HG02852 (cell line): ENCODE measurements at regions not wholly inside any gene's neighbourhood (a gene's known extent, or its start where the extent isn't known, plus 50 kb on each side); places are given as distances from the start of the nearest gene placed in this dataset.
"Not testable (repeated sequence)": the region's sequence is repeated elsewhere in the genome, so short reads cannot be mapped to it uniquely, and the experiment has no call there.

Experiments used
- ATAC-seq: cut with Tn5 transposase; IDR thresholded peaks from one replicate; pipeline ENCODE4 v1.9.1; 2021; ENCODE audit warnings: mild to moderate bottlenecking, moderate library complexity; ENCODE audit not compliant: unreplicated experiment

- no peak for ATAC-seq
Observed at GRCh38 chr10:118870467-118871243, 115.9 kb upstream of the CACUL1 start.

DNA sequence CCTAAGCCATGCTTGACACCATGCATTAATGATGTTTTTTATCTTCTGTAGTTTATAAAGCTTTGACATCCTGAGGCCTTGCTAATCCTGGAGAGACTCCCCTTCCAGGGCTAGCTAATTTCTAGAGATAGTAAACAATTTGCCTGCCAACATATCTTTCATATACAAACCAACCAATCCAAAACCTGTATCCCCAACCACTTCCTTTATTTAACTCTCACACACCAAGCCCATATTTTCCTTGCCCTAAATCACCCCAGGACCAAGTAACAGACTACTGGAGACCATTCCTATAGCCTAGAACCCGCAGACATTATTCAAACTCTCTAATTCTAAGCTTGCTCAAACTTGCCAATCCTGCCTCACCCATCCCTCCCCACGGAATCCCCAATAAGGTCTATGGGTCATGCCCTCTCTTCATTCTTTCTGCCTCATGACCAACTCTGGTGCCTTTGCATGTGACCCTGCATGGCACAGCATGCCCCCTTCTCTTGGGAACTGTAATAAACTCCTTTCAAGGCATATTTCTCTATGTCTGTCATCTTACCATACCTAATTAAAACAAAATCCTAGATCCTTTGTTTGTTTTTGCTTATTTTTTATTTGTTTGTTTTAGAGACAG lies 116.6 kb upstream of the CACUL1 start:
- no peak for ATAC-seq

DNA sequence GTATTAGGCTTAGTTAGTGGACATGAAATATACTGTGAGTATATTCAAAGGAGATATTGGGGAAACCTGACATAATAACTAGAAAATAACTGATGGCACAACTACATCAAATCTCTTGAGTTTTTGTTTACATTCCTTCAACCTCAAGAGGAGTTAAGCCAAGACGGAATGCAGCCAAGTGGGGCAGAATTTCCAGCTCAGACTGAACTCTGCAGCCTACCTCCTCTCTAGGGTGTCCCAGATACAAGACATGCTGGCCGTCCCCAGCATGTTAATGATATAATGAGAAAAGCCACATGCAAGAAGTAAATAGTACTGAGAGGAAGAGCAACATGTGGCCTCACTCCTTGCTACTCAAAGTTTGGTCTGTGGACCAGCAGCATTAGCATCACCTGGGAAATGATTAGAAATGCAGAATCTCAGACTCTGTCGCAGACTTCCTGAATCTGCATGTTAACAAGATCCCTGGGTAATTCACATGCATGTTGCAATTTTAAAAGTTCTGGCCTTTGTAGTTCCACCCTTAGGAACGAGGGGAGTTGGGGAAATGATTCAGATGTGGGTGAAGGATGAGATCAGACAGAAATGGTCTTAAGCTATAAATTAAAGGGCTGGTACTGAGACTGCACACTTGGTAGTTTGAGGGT lies 118.4 kb upstream of the CACUL1 start:
- ATAC-seq = no peak

DNA sequence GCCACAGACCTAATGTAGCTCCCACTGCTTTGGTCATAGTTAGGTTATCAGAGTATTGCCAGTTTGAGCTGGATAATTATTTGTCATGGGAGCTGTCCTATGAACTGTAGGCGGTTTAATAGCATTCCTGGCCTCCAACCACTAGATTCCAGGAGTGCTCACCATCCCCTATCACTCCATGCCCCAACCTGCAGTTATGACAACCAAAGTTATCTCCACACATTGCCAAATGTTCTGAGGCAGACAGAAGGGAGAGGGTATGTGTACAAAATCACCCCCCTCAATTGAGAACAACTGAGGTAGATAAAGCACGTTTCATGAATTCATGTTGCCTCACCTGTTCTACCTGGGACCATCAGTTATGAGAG lies 119.0 kb upstream of the CACUL1 start:
- ATAC-seq = no peak

DNA sequence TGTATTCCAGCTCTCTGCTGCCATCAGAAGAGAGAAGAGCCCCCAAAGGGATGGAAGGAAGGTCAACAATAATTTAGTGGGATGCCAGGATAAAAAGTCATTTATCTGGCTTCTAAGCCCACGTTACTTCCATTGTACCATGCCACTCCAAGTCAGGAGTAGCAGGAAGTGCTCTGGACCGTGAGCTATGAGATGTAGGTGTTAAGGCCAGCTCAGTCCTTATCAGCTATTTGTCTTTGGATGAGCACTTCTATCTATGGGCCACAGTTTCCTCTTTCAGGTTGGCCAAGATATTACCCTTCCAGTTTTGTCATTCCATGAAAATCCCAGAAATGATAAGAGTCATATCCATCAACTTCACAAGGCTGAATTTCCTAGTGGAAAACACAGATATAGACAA lies 119.4 kb upstream of the CACUL1 start:
- no peak for ATAC-seq

DNA sequence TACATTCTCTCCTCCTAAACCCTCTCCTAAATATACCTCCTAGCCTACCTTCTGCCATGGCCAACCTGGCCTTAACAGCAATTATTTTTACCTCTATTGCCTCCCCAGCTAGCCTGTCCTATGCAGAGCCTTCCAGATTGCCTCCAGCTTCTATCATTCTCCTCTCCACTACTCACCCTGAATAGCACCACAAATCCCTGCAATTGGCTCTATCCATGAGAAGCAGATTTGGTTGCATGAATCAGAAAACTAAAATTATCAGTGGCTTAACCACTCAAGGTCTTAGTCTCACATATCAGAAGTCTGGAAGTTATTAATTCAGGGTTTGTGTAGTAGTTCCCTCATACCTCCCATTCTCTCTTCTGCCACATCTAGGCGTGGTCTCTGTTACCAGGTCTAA lies 120.3 kb upstream of the CACUL1 start:
- ATAC-seq = no peak

DNA sequence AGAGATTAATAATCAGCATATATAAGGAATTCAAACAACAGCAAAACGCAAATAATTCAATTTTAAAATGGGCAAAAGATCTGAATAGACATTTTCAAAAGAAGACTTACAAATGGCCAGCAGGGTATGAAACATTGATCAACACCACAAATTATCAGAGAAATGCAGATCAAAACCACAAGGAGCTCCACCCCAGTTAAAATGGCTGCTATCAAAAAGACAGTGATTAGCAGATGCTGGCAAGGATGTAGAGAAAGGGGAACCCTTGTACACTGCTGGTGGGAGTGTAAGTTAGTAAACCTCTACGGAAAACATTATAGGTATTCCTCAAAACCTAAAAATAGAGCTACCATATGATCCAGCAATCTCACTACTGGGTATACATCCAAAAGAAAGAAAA lies 128.0 kb upstream of the CACUL1 start:
- no peak for ATAC-seq

DNA sequence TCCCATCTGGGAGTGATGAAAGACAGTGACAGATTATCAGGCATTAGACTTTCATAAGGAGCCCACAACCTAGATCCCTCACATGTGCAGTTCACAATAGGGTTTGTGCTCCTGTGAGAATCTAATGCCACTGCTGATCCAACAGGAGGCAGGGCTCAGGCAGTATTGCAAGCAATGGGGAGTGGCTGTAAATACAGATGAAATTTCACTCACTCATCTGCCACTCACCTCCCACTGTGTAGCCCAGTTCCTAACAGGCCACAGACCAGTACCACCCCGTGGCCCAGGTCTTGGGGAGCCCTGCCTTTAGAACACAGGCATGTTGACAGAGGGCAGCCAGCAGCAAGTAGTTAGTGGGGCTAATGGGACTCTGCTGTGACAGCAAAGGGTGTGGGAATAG lies 137.3 kb upstream of the NANOS1 start:
- ATAC-seq = no peak

DNA sequence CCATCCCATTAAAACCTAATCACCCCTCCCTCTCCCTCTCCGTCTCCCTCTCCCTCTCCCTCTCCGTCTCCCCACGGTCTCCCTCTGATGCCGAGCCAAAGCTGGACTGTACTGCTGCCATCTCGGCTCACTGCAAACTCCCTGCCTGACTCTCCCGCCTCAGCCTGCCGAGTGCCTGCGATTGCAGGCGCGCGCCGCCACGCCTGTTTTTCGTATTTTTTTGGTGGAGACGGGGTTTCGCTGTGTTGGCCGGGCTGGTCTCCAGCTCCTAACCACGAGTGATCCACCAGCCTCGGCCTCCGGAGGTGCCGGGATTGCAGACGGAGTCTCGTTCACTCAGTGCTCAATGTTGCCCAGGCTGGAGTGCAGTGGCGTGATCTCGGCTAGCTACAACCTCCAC lies 134.6 kb upstream of the NANOS1 start:
- not testable (repeated sequence) for ATAC-seq

GRCh38 chr10:118900617-118901016 lies 128.9 kb upstream of the NANOS1 start:
- ATAC-seq = no peak

- ATAC-seq = no peak
Observed at GRCh38 chr10:118901380-118901779, 128.1 kb upstream of the NANOS1 start.

DNA sequence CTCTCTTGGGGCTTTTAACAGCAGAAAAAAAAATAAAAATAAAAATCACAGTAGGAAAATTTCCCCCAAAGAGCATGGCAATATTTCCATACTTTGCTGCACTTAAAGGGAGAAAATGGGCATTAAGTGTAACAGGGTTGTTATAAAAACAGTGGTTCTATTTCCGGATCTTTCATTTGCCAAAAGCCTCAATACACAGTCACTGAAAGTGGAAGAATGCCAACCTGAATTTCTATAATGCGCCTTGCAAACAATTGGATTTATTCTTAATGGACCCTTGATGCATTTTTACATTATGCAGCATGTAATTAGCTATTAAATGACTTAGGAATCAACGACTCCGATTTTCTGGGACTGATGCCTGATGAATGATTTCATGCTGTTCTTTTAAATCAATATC lies 127.6 kb upstream of the NANOS1 start:
- ATAC-seq = no peak

- not testable (repeated sequence) for ATAC-seq
Observed at GRCh38 chr10:118902656-118903055, 126.9 kb upstream of the NANOS1 start.

GRCh38 chr10:118903251-118903650 lies 126.3 kb upstream of the NANOS1 start:
- no peak for ATAC-seq

- no peak for ATAC-seq
Observed at GRCh38 chr10:118903691-118904090, 125.8 kb upstream of the NANOS1 start.

DNA sequence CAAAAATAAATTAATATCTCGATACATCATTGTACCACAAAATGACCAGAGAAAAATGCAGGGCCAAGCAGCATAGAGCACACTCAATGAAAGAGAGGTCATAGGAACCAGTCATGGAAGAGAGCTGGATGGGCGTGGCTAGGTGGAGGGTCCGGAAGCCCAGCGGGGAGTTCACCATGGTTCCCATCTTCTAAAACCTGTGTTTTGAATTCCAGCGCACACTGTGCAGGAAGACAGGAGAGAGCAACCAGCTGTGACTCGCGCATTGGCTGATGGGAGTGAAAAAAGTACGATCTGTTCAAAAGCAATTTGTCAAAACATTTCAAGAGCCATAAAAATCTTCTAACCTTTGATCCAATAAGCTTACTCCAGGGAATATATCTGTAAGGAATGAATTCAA lies 125.2 kb upstream of the NANOS1 start:
- ATAC-seq = no peak

GRCh38 chr10:118907051-118907450 lies 122.5 kb upstream of the NANOS1 start:
- ATAC-seq = no peak

DNA sequence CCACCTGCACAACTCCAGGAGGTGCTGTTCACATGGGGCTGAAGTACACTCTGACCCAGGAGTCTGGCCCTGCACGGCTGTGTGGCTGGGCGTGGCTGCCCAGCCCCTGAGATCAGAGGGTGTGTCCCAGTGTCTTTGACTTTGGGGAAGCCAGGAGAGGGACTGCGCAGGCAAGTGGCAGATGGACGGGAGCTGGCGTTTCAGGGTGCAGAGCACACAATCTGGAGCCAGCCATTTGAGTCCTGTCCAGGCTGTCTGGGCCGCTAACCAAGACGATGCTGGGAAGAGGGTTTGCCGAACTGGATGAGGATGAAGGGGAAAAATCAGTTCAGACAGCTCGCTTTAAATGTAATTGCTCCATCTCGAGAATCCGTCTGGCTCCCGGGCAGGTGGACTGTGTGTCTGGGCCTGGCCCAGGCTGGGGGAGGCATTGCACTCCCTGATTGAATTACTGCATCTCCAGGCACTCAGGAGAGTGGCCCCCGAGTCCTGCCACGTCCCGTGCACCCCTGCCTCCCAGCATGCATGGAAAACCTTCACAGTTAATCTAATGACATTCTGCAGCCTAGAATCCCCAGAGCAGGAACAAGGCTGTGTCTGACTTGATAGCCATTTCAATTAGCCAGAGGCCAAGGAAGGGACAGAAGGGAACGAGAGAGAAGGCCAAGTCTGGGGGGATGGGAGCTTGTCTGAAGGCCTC lies 120.8 kb upstream of the NANOS1 start:
- no peak for ATAC-seq

DNA sequence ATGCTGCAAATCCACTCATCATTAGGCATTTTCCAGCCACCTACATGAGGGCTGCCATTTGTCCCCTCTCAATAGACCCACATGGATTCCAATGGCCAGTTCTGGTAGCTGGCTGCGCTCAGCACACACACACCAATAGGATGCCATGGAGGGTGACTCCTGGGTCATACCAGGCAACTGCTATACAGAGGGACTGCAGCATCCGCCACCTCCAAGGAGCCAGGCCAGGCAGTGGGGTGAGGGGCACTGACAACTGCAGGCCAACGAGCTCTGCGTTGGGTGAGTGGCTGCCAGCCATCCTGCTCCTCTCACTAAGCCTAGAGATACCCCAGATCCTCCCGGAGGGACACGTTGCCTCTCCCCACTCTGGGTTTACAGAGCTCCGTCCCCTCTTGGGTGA lies 118.8 kb upstream of the NANOS1 start:
- ATAC-seq = no peak

DNA sequence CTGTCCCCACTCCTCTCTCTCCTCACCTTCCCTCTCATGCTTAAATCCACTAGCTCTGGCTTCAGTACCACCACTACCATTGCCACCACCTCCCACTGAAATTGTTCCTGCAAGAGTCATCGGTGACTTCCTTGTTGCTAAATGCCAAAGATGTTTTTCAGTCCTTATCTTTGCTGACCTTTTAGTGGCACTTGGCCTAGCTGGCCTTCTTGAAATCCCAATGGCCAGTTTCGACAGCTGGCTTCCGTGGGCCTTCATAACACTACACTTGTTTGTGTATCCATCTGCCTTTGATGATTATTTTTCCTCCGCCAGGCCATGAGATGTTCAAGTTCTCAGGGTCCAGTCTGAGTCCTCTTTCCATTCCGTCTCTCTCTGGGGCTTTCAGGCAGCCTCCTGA lies 118.2 kb upstream of the NANOS1 start:
- no peak for ATAC-seq

DNA sequence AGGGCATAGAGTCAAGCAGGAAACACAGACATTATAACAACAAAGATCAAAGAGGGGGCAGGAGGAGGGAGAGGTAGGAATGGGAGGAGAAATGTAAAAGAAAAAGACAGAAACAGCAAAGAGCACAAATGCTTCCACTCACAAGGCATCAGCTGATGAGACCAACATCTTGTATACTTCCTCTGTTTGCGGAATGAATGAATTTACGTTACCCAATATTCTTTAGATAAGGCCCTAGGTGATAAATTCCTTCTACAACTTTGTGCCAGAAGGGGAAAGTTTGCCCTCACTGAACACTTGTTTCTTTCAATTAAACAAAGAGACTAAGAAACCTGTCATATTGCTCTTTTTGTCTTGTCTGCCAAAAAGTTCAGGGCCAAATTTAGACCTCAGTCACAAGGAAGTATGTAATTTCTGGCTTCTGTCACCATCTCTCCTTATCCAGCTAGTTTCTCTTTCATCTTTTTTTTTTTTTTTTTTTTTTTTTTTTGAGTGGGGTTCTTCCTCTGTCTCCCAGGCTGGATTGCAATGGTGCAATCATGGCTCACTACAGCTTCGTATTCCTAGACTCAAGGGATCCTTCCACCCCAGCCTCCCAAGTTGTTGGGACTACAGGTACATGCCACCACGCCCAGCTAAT lies 116.4 kb upstream of the NANOS1 start:
- no peak for ATAC-seq
